SKM-1 treated with dmso at 0.1 percent for 144 hours (cell line): ENCODE measurements at regions not wholly inside any gene's neighbourhood (a gene's known extent, or its start where the extent isn't known, plus 50 kb on each side); places are given as distances from the start of the nearest gene placed in this dataset.
"Not testable (repeated sequence)": the region's sequence is repeated elsewhere in the genome, so short reads cannot be mapped to it uniquely, and the experiment has no call there.

Experiments
- DNase-seq: peaks from one replicate; lab custom pipeline; 2025; ENCODE audit not compliant: unreplicated experiment; lab: John Stamatoyannopoulos, UW

DNA sequence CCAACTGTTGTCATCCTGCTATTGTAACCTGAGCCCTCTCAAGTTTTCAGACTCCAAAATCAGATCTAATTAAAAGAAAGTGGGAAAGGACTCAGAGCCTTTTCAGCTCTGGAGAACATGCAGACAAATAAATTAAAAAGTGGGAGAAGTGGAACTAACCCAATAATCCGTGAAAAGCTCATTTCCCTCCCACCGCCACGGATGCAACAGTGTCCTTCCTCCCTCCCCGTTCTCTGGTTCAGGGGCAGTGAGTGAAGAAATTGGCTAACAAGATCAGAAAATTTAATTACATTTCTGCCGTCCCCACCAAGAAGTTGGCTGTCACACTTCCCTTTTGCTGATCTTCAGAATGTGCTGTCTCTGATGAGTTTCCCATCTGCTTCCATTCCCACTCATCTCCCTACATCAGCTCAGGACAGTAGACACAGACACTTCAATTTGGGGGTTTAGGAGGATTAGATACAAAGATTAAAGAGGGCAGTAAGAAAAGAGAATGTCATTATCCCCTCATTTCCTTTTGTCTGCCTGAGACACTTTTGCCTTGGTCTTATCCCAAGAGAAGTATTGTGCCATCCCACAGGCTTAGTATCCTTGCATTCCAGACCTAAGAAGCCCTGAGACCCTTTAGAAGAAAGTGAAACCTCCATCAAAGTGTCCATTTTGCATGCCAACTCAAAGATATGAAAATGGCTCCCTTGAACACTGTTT is 335.7 kb upstream of the PPP2R3A start:
- DNase-seq: no peak

DNA sequence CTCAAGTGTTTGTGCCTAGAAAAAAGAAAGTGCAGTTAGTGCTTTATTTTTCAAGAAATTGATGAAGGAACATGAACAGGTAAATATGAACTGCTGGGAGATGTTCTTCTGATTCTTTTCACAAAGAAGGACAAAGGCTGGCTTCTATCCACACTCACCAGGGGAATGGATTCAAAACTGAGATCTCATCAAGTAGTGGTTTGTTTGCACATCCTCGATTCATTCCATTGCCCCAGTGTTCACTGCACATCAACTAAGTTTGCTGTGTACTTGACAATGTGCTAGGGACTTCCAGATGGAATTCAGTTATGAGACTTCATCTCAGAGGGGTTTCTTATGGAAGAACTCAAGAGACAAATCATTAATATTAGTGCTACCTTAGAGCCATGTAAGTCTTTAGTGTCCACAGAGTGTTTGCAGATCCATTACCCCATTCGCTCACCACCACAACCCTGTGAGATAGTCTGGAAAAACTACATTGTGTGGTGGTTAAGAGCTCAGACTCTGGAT is 332.9 kb upstream of the PPP2R3A start:
- no peak for DNase-seq

DNA sequence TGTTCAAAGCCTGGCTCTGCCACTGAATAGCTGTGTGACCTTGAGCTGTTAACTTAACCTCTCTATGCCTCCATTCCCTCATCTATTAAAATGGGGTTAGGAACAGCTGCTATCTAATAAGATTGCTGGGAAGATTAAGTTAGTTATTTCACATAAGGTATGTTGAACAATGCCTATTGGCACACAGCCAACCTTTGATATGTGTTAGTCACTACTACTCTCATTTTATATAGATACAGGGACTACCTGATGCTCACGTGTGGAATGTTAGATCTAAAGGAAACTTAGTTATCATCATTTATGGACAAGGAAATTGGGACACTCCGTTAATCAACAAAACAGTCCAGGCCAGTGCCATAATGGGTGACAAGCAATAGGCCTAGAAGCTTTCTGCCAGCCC is 332.4 kb upstream of the PPP2R3A start:
- DNase-seq: no peak

DNA sequence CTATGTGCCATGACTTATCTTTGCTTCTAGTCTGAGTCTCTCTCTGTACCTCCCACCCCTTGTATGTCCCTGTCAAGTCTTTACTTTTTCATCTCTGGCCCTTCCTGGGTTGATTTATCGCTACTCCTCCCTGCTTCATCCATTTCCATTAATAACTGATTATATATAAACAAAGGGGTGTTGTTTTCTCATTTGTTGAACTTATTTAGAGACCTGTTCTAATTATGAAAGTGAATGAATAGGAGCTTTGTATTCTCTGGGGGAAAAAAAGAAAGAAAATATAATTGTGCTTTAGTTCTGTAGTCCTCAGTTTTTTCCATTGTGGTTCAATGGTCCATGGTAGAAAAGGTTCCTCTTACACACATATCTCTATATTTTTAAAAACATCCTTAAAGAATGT is 328.9 kb upstream of the PPP2R3A start:
- no peak for DNase-seq

DNA sequence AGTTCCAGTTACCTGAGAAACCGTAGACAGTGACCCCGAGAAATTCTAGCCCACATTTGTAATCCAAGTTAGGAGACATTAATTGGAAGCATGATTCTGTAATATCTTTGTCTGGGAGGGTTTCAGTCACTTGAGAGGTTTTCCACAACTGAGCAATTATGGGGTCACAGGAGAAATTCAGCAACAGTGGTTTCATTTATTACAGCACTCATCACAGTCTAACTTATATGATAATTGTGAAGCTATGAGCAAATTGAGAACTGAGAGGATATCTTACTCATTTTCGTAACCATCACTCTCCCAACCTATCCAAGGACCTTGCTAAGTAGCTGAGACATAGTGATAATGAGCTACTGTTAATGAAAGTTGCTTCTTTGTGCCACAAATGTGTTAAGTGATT is 328.5 kb upstream of the PPP2R3A start:
- no peak for DNase-seq

DNA sequence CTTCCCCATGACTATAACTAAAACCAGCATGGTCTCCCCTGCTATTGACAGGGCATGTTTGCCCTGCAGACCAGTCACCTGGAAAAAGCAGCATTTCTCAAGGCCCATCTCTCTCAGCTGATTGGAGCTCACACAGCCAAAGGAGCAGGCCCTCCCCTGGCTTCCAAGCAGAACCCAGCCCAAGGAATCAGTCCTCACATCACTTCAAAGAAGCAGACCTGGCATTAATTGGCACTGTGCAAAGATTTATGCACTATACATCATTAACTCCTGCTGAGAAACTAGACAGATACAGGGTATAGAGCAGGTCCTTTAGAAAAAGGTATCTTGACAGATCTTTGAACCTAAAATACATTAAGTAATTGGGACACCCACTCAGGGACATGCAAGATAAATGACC is 323.8 kb upstream of the PPP2R3A start:
- no peak for DNase-seq

DNA sequence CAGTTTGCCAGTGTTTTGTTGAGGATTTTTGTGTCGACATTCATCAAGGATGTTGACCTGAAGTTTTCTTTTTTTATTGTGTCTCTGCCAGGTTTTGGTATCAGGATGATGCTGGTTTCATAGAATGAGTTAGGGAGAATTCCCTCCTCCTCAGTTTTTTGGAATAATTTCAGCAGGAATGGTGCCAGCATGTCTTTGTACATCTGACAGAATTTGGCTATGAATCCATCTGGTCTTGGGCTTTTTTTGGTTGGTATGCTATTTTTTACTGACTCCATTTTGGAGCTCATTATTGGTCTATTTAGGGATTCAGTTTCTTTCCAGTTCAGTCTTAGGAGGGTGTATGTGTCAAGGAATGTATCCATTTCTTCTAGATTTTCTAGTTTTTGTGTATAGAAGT is 320.0 kb upstream of the PPP2R3A start:
- DNase-seq: no peak

DNA sequence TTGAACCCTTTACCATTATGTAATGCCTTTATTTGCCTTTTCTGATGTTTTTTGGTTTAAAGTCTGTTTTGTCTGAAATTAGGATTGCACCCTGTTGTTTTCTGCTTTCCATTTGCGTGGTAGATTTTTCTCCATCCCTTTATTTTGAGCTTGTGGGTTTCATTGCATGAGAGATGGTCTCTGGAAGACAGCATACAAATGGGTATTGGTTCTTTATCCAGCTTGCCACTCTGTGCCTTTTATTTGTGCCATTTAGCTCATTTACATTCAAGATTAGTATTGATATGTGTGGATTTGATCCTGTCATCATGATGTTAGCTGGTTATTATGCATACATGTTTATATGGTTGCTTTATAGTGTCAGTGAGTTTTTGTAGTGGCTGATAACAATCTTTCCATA is 318.7 kb upstream of the PPP2R3A start:
- DNase-seq: no peak

DNA sequence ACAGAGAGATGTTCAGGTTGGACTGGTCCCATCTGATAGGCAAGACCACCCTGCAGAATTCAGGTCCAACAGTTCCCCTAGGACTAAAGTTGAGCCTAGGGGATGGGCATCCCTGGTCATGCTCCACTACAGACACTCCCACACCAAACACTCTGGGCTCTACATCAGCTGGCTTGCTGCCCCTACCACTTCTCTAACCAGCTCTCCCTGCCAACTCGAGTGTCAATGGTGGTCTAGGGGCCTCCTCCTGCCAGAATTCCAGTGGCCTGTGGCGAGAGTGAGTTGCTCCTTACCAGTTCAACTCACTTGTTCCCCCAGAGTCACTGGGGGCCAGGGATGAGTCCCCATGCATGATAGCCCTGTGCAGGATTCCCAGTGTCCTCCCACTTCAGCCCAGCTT is 316.2 kb upstream of the PPP2R3A start:
- DNase-seq: no peak

DNA sequence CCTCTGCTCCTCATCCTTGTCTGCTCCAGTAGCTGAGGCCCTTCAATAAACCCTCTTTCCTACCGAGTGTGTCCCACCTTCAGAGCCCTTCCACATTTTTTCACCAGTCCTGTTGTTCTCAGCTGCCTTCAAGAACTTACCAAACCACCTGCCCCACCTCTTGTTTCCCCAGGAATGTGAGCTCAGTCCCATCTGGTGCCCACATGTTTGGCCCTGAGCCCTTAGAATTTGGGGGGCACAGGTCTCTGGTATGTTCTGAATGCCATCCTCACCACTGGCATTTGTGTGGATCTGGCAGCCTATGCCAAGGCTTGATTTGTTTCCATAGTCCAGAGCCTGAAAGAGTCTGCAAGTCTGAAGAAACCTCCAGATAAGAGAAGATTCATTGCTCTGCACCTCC is 315.2 kb upstream of the PPP2R3A start:
- no peak for DNase-seq

DNA sequence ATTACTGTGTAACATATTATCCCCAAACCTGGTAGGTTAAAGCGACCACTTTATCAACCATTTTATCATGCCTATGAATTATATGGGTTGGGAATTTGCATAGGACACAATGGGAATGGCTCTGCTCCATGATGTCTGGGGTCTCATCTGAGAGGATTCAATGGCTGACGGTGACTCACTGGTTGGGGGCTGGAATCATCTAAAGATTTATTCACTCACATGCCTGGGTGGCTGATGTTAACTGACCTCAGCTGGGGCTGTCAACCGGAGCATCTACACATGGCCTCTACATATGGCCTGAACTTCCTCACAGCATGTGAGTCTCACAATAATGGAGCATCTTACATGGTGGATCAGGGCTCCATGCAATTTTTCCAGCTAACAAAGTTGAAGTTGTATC is 313.1 kb upstream of the PPP2R3A start:
- DNase-seq: no peak

DNA sequence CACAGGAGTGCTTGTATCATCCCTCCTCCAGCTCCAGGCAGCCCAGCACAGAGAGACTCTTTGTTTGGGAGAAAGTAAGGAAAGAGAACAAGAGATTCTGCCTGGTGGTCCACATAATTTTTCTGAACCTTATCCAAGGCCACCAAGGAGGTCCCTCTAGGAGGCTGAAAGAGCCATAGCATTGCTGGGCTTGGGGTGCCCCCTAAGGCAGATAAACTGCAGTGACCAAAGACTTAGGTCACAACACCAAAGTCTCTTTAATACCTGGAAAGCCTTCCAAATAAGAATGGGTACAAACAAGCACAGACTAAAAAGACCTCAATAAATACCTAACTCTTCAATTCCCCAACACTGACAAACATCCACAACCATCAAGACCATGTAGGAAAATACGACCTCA is 310.2 kb upstream of the PPP2R3A start:
- DNase-seq: no peak

DNA sequence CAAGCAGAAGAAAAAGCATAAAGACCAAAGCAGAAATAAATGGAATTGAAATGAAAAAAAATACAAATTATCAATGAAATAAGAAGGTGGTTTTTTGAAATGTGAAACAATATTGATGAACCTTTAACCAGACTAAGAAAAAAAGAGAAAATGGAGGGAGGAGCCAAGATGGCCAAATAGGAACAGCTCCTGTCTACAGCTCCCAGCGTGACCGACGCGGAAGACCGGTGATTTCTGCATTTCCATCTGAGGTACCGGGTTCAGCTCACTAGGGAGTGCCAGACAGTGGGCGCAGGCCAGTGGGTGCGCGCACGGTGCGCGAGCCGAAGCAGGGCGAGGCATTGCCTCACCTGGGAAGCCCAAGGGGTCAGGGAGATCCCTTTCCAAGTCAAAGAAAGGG is 307.1 kb upstream of the PPP2R3A start:
- not testable (repeated sequence) for DNase-seq

DNA sequence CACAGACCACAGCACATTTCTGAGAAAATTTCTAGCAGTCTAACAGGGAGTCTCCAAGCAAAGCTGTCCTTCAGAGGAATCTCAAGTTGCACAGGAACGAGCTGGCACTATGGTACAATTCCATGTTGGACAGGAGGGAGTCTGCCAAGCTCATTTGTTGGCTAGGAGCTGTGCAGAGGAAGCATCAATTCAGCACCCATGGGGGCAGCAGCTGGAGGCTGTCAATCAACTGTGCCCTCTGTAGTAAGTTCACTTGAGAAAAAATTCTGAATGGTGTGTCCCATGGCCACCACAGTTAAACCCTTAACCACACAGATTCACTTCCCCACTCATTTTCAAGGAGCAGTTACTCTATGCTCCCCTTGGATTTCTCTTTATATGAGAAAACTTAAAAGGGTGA is 298.5 kb upstream of the PPP2R3A start:
- no peak for DNase-seq

DNA sequence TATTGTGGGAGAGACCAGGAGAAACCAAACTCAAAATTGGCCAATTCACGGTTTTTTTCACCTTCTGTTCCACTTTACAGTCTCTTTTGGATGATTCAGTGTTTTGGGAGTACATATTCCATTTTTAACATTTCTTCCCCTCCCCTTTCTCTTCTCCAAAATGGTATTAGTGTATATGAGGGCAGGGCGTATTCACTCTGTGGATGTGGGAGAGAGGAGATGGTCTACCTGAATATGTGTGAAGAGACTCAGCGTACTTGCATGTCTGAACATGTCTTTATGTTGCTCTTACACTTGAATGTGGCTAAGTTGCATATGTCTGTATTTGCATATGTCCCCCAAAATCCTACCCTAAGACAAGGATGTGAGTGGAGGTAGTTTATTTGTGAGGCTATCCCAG is 291.0 kb upstream of the PPP2R3A start:
- DNase-seq: no peak

DNA sequence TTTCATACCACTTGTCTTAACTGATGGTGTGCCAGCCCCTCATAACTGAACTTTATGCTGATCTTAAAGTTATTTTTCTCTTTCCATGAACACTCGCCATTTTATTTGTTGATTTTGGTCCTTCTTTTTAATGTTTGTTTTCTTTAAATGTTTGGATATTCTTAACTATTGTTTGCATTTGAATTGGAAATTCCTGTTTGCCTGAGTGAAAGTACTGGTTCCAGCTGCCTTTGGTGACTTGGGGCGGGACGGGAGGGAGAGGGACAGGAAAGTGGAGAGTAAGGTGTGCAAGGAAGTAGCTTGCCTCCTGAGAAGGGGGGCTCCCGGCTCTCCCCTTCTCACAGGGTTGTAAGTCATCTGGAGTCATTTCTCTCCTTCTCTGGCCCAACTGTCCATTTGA is 287.1 kb upstream of the PPP2R3A start:
- no peak for DNase-seq

DNA sequence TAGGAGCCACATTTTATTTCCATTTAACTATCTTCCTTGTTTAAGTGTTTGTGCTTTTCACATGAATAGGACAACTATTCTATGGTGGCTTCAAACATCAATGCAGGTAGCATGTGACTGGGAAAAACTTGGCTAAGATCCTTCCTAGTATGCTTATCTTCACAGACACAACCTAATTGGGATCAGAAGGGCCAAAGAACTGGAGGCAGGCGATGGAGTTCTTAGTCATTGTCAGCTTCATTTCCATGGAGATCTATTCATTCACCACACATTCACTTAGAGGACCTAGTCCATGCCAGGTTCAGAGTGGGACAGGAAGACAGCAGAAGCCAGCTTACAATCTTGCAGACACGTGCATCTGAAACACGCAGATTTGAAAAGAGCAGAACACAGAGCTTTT is 277.5 kb upstream of the PPP2R3A start:
- DNase-seq: no peak

DNA sequence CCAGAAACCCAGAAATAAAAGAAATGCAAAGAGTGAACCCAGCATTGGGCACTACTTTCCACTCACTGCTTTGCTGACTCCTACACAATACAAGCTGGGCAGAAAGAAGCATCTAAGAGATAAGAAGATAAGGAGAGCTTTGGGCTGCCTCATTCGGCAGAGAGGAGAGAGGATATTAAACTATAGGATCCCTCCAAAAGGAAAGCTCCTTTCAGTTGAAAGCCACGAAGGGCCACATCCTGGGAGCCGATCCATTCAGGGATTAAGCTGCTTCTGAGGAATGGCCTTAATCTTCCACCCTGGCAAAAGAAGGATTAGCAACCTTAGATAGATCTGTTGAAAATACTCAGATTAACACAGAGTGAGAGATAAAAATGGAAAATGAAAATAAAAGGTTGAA is 274.9 kb upstream of the PPP2R3A start:
- no peak for DNase-seq

DNA sequence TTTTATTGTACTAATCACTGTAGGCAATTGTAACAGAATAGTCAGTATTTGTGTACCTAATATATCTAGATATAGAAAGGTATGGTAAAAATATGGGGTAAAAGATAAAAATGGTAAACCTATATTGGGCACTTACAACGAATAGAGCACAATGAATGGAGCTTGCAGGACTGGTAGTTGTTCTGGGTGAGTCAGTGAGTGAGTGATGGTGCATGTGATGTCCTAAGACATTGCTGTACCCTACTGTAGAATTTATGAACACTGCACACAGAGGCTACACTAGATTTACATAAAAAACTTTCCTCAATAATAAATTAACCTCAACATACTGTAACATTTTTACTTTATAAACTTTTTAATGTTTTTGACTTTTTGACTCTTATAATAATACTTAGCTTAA is 274.3 kb upstream of the PPP2R3A start:
- no peak for DNase-seq

DNA sequence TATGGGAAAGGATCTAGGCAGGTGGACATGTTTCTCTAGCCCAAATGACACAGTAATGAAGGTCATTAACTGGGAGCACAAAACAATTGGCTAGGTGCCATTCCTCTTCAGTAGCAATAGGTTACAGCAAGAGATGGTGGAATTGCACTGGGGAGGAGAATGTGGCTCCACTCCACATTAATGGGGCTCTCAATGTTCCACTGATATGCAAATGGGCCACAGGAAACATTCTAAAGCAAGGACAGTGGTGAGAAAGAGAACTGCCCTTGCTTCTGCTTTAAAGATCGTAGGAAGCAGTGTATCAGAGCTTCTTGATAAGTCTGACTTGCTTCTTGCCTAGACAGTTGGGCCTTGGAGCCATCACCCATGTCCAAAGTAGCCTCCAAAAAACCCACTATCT is 271.4 kb upstream of the PPP2R3A start:
- DNase-seq: no peak

DNA sequence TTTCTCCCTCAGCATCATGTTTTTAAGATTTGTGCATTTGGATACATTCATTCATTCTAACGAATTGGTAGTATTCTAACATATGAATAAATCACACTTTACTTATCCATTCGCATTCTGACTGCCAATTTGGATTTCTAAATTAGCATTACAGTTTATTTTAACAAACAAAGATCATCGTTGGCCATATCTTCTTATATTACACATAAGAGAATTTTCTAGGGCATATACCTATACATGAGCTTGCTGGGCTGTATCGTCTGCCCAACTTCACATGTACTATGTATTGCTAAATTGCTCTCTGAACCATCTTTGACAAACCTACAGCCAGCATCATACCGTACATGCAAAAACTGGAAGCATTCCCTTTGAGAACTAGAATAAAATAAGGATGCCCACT is 265.8 kb upstream of the PPP2R3A start:
- DNase-seq: no peak

DNA sequence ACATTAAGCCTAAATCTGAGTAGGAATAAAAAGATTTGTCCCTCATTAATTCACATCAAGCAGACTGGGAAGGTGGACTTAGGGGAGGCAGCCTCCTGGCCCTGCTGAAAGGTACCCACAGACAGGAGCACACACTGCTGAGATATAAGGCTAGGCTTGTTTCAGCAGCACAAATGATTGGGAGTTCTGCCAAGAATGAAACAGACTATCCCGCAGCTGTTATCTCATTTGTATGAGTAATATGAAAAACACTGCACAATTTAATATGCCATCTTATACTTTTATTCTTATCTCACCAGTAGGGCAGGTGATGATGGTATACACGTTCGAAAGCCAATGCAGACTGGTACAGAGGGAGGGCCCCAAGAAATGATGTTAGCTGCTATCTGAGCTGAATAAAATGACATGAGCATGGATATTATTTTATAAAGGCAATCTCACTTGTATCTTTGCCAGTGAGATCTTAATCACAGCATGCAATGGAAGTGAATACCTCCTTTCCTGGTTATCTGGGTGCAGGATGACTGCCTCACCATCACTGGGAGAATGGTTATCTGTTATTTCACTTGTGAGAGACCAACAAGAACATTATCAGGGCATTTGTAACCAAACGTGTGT is 258.7 kb upstream of the PPP2R3A start:
- no peak for DNase-seq

DNA sequence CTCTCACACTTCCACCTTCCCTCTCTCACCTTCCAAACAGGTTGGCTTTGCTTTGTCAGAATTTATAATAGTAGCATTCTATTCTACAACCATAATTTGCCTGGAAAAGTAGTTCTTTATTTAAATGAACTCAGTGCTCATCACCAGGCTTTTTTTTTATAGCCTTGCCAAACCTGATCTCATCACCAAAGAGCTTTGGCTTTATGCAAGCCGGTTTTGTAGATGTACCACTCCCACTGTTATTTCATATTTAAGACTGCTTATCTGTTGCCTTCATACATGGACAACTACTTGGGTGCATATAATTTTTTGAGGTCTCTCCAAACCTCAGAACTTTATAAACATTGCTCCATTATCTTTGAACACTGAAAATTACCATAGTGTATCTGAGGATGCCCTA is 246.1 kb upstream of the PPP2R3A start:
- no peak for DNase-seq
